ENCODE measurements at regions not wholly inside any gene's neighbourhood (a gene's known extent, or its start where the extent isn't known, plus 50 kb on each side); places are given as distances from the start of the nearest gene placed in this dataset.

- Histone ChIP-seq H3K4me1 (ENCODE audit: control insufficient read depth, insufficient read depth, low read length) (no peaks in the 10 kb centered on the region), H3K4me3 (ENCODE audit: low read depth, low read length) (no peak overlapping the region), H3K27ac (ENCODE audit: extremely low read depth, low read depth, low read length) (no peak overlapping the region), H3K9me3 (ENCODE audit: control insufficient read depth, insufficient read depth, low read depth, low read length) (no peaks in the 10 kb centered on the region), H3K36me3 (ENCODE audit: control insufficient read depth in 2 of 2, insufficient read depth in 1 of 2, low read length in 2 of 2) (no peaks in the 10 kb centered on the region)
- CTCF ChIA-PET = no interaction called here
- TF ChIP-seq EGR2 (tag by site-specific recombination; IDR thresholded peaks at IDR 0.05; ENCODE audit: low read depth) (no peak), ZNF354C (tag by site-specific recombination; IDR thresholded peaks at IDR 0.05; ENCODE audit: borderline replicate concordance, low read depth) (no peak), ZIC2 (tag by site-specific recombination; IDR thresholded peaks at IDR 0.05) (no peak), ZFP3 (tag by site-specific recombination; IDR thresholded peaks at IDR 0.05; ENCODE audit: low read depth) (no peak), ZNF518A (tag by site-specific recombination; conservative IDR thresholded peaks at IDR 0.05; ENCODE audit: low read depth) (no peak), ZEB2 (tag by site-specific recombination; IDR thresholded peaks at IDR 0.05) (no peak), HIC1 (tag by site-specific recombination; IDR thresholded peaks at IDR 0.05) (no peak), REST (tag by site-specific recombination; IDR thresholded peaks at IDR 0.05) (no peak), ZNF274 (IDR thresholded peaks at IDR 0.05; ENCODE audit: low read length) (no peak), ZNF274 (tag by site-specific recombination; IDR thresholded peaks at IDR 0.05; ENCODE audit: borderline replicate concordance) (no peak), ZNF174 (tag by site-specific recombination; IDR thresholded peaks at IDR 0.05) (no peak), ZNF514 (tag by site-specific recombination; IDR thresholded peaks at IDR 0.05) (no peak), ZNF19 (tag by site-specific recombination; IDR thresholded peaks at IDR 0.05; ENCODE audit: low read depth) (no peak), ZNF121 (tag by site-specific recombination; IDR thresholded peaks at IDR 0.05) (no peak), ZNF561 (tag by site-specific recombination; IDR thresholded peaks at IDR 0.05; ENCODE audit: borderline replicate concordance) (no peak), ZBTB44 (tag by site-specific recombination; IDR thresholded peaks at IDR 0.05) (no peak)
- POLR2A ChIA-PET = no interaction called here
Measured at GRCh38 chr2:134774786-134775641, 56.2 kb upstream of the TMEM163 start.

Data from HEK293 (cell line).